CD14-positive monocyte (primary cell): ENCODE measurements at regions not wholly inside any gene's neighbourhood (a gene's known extent, or its start where the extent isn't known, plus 50 kb on each side); places are given as distances from the start of the nearest gene placed in this dataset.

Source experiments
- DNase-seq, 3 donors: peaks; one replicate each; pipeline ENCODE4 v3.0.0-alpha.2; 2011 to 2022
- H2AFZ ChIP-seq: 2 replicates; pipeline ENCODE4 v1.6.0; 2012; ENCODE audit warnings: mild to moderate bottlenecking, low read depth, low read length, inconsistent platforms; ENCODE audit not compliant: insufficient read depth, poor library complexity, severe bottlenecking
- H3K27ac ChIP-seq, 2 donors: 1 replicate in 1 of 2; 2 replicates in 1 of 2; pipeline ENCODE4 v1.5.1; 2012 to 2013; ENCODE audit warnings: low read length in 2 of 2, control low read depth in 1 of 2, inconsistent platforms in 1 of 2, low read depth in 1 of 2, mild to moderate bottlenecking in 1 of 2
- H3K27me3 ChIP-seq, 2 donors: one replicate each; pipeline versions ENCODE4 v1.6.0 to v1.6.1; 2011 to 2013; ENCODE audit warnings: low read length in 2 of 2; ENCODE audit not compliant: control insufficient read depth in 2 of 2, insufficient read depth in 2 of 2
- H3K36me3 ChIP-seq, 2 donors: replicated peaks in 1 of 2; 1 replicate in 1 of 2; 2 replicates in 1 of 2; pipeline versions ENCODE4 v1.5.1 to v1.6.1; 2012 to 2013; ENCODE audit warnings: low read length in 2 of 2, control low read depth in 1 of 2, inconsistent platforms in 1 of 2, mild to moderate bottlenecking in 1 of 2; ENCODE audit not compliant: insufficient read depth in 2 of 2, control insufficient read depth in 1 of 2
- H3K4me1 ChIP-seq, 2 donors: 1 replicate in 1 of 2; 2 replicates in 1 of 2; pipeline versions ENCODE4 v1.5.1 to v1.6.1; 2012 to 2013; ENCODE audit warnings: low read length in 2 of 2, control low read depth in 1 of 2, inconsistent platforms in 1 of 2, mild to moderate bottlenecking in 1 of 2, moderate library complexity in 1 of 2; ENCODE audit not compliant: insufficient read depth in 2 of 2, control insufficient read depth in 1 of 2
- H3K4me2 ChIP-seq: replicated peaks from 2 replicates; pipeline ENCODE3; 2012; ENCODE audit warnings: low read length, moderate library complexity, mild to moderate bottlenecking; ENCODE audit not compliant: poor library complexity, severe bottlenecking; ENCODE audit errors: extremely low read depth
- H3K4me3 ChIP-seq, 3 experiments: fragments of 200-600 bp in 1 of 3; sonication (generic) in 1 of 3; replicated peaks in 1 of 3; 1 replicate in 2 of 3; 2 replicates in 1 of 3; pipeline ENCODE4 v1.5.1; 2011 to 2013; ENCODE audit warnings: low read length in 3 of 3, mild to moderate bottlenecking in 3 of 3, control low read depth in 2 of 3, low read depth in 2 of 3, inconsistent platforms in 1 of 3, moderate library complexity in 1 of 3
- H3K79me2 ChIP-seq: 2 replicates; pipeline ENCODE4 v1.6.0; 2012; ENCODE audit warnings: mild to moderate bottlenecking, control low read depth, inconsistent platforms, low read length, moderate library complexity; ENCODE audit not compliant: insufficient read depth
- H3K9ac ChIP-seq: 2 replicates; pipeline ENCODE4 v1.6.0; 2017; ENCODE audit warnings: low read length, mild to moderate bottlenecking; ENCODE audit not compliant: insufficient read depth, poor library complexity, severe bottlenecking
- H3K9me3 ChIP-seq, 2 donors: replicated peaks in 1 of 2; 1 replicate in 1 of 2; 2 replicates in 1 of 2; pipeline versions ENCODE4 v1.5.1 to v1.6.1; 2012 to 2013; ENCODE audit warnings: low read length in 2 of 2, control low read depth in 1 of 2; ENCODE audit not compliant: control insufficient read depth in 1 of 2, insufficient read depth in 1 of 2
- H4K20me1 ChIP-seq: 2 replicates; pipeline ENCODE4 v1.6.0; 2012; ENCODE audit warnings: mild to moderate bottlenecking, low read length, control low read depth, moderate library complexity; ENCODE audit not compliant: insufficient read depth
- H3K27ac Mint-ChIP-seq, 7 donors: one replicate each; pipeline ENCODE4 v1.8.0; 2020; ENCODE audit warnings: mild to moderate bottlenecking in 7 of 7, mixed read lengths in 7 of 7, moderate library complexity in 6 of 7, inconsistent platforms in 2 of 7
- H3K27me3 Mint-ChIP-seq, 3 donors: one replicate each; pipeline ENCODE4 v1.8.0; 2021 to 2022; ENCODE audit warnings: low read depth in 3 of 3, mild to moderate bottlenecking in 3 of 3, mixed read lengths in 3 of 3, moderate library complexity in 3 of 3, inconsistent platforms in 1 of 3
- H3K36me3 Mint-ChIP-seq, 2 donors: one replicate each; pipeline ENCODE4 v1.8.0; 2020; ENCODE audit warnings: mixed read lengths in 2 of 2, inconsistent platforms in 1 of 2, mild to moderate bottlenecking in 1 of 2
- H3K4me1 Mint-ChIP-seq: one replicate; pipeline ENCODE4 v1.8.0; 2020; ENCODE audit warnings: mild to moderate bottlenecking, mixed read lengths
- H3K4me3 Mint-ChIP-seq, 2 donors: one replicate each; pipeline ENCODE4 v1.8.0; 2020; ENCODE audit warnings: mild to moderate bottlenecking in 2 of 2, mixed read lengths in 2 of 2, moderate library complexity in 1 of 2
- H3K9me3 Mint-ChIP-seq, 7 donors: one replicate each; pipeline ENCODE4 v1.8.0; 2020 to 2022; ENCODE audit warnings: mixed read lengths in 7 of 7, mild to moderate bottlenecking in 6 of 7, moderate library complexity in 6 of 7, inconsistent platforms in 2 of 7
- WGBS: methylation state at CpG from one replicate; pipeline ENCODE4 v1.1.5; 2013; ENCODE audit warnings: missing lambda C conversion rate; ENCODE audit not compliant: insufficient coverage; 5-methylcytosine and 5-hydroxymethylcytosine counted together
- intact Hi-C, 2 donors: fragments of 100-400 bp; cut with micrococcal nuclease; formaldehyde crosslinking; loops; one replicate each; pipeline versions ENCODE4 v1.15.0 to v1.15.1; 2023
- TF ChIP-seq, protein P1 (sequence below): fragments of 200-600 bp; IDR thresholded peaks from one replicate; pipeline ENCODE4 v1.8.0; 2022; ENCODE audit warnings: antibody characterized with exemption, mild to moderate bottlenecking

DNA sequence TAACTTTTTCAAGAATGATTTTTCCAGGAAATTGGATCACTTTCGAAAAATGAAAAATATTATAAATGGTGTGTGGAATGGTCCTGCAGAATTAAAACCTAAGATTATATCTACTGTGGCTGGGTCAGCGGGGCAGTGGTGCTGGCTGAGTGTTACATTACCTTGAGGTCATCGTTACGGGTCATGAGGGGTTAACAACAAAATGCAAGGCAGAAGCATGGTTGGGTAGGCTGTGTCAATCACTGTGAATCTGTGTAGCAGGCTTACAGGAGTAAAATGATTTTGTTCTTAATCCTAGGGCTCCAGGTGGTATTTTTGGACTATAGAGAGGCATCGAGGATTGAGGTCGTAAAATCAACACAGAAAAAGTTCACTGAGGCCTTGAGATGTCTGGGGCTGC lies 105.2 kb upstream of the AMOT start:
- Mint-ChIP-seq H3K4me1 (no peaks in the 10 kb centered on the region), H3K36me3 (no peaks in the 10 kb centered on the region)

DNA sequence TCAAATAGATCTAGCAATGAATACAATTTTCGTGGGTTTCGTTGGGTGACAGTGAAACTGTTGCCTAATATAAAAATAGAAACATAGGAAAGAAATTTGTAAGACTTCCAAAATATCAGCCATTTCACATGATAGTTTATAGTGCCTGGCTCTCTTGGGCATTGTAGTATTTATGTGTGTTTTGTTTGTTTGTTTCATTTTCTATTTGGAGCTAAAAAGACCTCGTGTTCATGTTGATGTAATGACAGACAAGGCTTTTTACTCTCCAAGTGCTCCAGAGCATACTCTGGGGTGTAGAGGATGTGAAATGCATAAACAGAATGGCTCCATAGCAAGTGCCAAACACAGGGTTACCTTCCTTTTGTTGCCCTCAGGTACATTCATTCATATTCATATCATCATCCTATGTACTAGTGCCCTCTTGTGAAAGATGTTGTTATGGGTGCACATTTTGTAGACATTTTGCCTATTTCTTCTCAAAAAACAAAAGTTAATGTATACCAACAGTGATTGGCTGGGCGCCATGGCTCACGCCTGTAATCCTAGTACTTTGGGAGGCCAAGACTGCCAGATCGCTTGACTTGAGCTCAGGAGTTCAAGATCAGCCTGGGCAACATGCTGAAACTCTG lies 100.7 kb upstream of the AMOT start:
- Histone ChIP-seq H3K4me2 (no peak overlapping the region), H3K27ac (no peak overlapping the region), H3K36me3 (no peaks in the 10 kb centered on the region), H3K4me3 (no peak overlapping the region), H3K27me3 (no peaks in the 10 kb centered on the region), H3K9ac (no peak overlapping the region), H3K4me1 (no peaks in the 10 kb centered on the region), H4K20me1 (no peaks in the 10 kb centered on the region), H3K79me2 (no peaks in the 10 kb centered on the region), H3K9me3 (no peaks in the 10 kb centered on the region), H2AFZ (no peak overlapping the region)
- Mint-ChIP-seq H3K9me3 (peaks cover 0 to 4% (median 0%) of the 10 kb centered on the region in 7 donors), H3K4me1 (no peaks in the 10 kb centered on the region), H3K36me3 (no peaks in the 10 kb centered on the region), H3K27ac (no peak overlapping the region), H3K4me3 (no peak overlapping the region), H3K27me3 (peaks cover 0 to 5% (median 1%) of the 10 kb centered on the region in 3 donors)
- TF ChIP-seq, protein P1, sequence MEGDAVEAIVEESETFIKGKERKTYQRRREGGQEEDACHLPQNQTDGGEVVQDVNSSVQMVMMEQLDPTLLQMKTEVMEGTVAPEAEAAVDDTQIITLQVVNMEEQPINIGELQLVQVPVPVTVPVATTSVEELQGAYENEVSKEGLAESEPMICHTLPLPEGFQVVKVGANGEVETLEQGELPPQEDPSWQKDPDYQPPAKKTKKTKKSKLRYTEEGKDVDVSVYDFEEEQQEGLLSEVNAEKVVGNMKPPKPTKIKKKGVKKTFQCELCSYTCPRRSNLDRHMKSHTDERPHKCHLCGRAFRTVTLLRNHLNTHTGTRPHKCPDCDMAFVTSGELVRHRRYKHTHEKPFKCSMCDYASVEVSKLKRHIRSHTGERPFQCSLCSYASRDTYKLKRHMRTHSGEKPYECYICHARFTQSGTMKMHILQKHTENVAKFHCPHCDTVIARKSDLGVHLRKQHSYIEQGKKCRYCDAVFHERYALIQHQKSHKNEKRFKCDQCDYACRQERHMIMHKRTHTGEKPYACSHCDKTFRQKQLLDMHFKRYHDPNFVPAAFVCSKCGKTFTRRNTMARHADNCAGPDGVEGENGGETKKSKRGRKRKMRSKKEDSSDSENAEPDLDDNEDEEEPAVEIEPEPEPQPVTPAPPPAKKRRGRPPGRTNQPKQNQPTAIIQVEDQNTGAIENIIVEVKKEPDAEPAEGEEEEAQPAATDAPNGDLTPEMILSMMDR: no peak
- no CpG with 5 or more reads among the region's 6 CpGs for WGBS
- intact Hi-C loops: no loop called here
- DNase-seq: no peak

More for the DNA sequence above, 105.2 kb upstream of the AMOT start:
- Histone ChIP-seq H3K27me3 (no peaks in the 10 kb centered on the region), H3K4me2 (no peak overlapping the region), H4K20me1 (no peaks in the 10 kb centered on the region), H3K4me3 (no peak overlapping the region), H3K4me1 (no peaks in the 10 kb centered on the region), H3K27ac (no peak overlapping the region), H3K79me2 (no peaks in the 10 kb centered on the region), H3K9me3 (no peaks in the 10 kb centered on the region), H2AFZ (no peak overlapping the region), H3K36me3 (no peaks in the 10 kb centered on the region), H3K9ac (no peak overlapping the region)
- Mint-ChIP-seq H3K4me3 (no peak overlapping the region), H3K27me3 (peaks cover 0 to 3% (median 1%) of the 10 kb centered on the region in 3 donors), H3K27ac (no peak overlapping the region), H3K9me3 (peaks cover 0 to 3% (median 0%) of the 10 kb centered on the region in 7 donors)
- WGBS: no CpG with 5 or more reads among the region's 6 CpGs
- TF ChIP-seq, protein P1: no peak
- DNase-seq: no peak
- intact Hi-C loops: no loop called here
